ENCODE measurements at regions not wholly inside any gene's neighbourhood (a gene's known extent, or its start where the extent isn't known, plus 50 kb on each side); places are given as distances from the start of the nearest gene placed in this dataset.
A peak's percentile ranks its signal among the peaks of the same experiment; 100 is the strongest.
"Not testable (repeated sequence)": the region's sequence is repeated elsewhere in the genome, so short reads cannot be mapped to it uniquely, and the experiment has no call there.

DNA sequence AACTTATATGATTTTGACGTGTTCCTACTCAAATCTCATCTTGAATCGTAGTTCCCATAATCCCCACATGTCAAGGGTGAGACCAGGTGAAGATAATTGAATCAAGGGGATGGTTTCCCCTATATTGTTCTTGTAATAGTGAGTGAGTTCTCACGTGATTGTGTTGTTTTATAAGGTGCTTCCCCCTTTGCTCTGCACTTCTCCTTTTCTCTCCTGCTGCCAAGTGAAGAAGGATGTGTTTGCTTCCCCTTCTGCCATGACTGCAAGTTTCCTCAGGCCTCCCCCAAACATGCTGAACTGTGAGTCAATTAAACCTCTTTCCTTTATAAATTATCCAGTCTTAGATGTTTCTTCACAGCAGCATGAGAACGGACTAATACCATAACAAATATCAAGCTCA lies 83.2 kb downstream of the MANEA start:
- no peak for DNase-seq (ENCODE audit: low read depth)

DNA sequence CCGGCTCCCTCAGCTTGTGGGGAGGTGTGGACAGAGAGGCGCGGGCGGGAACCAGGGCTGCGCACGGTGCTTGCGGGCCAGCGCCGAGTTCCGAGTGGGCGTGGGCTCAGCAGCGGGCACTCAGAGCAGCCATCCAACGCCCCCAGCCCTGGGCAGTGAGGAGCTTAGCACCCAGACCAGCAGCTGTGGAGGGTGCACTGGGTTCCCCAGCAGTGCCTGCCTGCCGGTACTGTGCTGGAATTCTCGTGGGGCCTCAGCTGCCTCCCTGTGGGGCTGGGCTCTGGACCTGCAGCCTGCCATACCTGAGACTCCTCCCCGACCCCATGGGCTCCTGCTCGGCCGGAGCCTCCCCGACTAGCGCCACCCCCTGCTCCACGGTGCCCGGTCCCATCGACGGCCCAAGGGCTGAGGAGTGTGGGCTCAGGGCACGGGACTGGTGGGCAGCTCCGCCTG lies 92.7 kb downstream of the MANEA start:
- DNase-seq (ENCODE audit: low read depth): no peak

DNA sequence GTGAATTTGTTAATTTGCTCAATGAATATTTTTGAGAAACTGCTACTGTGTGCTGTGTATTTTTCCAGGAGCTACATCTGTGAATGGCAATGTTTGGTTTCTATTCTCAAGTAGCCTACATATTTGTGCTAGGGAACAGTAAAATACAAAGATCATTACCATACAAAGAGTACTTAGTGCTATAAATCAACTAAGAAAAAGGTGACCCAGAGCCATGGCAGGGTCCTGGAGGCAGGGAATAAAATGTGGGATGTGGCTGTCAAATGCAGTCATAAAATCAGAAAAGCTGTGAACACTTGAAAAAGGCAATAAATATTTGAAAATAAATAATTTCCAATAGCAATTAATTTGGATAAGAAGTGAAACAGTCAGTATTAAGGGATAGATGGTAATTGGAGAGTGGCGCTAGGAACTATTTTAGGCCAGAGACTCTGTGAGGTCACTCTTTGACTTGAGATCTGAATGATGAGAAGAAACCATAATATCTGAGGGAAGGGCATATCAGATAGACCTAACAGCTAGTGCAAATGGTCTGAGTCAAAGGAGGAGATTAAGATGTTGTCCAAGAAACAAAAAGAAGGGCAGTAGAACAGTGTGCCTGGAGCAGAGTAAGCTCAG lies 98.8 kb downstream of the MANEA start:
- no peak for DNase-seq (ENCODE audit: low read depth)

DNA sequence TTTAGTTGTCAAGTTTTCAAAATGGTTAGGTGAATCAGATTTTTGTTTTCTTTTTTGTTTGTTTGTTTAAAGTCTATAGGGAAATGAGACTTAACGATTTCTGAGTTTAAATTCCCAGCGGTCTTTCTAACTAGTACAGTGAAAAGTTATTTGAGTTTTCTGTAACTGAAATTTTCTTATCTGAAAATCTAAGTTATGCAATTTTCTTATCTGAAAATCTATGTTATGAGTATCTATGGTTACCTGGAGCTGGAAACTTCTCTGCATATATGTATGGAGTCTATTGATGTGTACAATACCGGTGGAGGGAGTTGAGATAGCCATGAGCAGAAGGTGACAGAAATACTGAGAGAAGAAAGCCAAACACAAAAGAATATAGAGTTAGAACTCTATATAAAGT lies 102.6 kb downstream of the MANEA start:
- DNase-seq (ENCODE audit: low read depth): no peak

DNA sequence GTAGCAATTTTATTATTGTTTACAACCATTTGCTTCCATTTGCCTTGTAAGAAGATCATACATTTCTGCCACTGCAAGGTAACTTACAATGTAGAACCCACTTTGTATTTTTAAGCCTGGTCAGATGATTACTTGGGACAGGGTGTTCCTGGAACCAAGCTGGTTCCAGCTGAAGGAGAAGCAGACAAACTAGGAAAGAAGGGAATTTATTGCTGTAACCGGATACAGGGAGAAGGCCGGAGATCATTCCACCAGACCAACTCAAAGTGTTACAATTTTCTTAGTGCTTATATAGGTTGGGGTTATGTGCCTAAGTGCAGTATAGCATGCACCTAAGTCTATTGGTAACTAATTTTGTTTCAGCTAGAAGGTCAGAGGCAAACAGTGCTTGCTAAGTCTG lies 104.4 kb downstream of the MANEA start:
- no peak for DNase-seq (ENCODE audit: low read depth)

DNA sequence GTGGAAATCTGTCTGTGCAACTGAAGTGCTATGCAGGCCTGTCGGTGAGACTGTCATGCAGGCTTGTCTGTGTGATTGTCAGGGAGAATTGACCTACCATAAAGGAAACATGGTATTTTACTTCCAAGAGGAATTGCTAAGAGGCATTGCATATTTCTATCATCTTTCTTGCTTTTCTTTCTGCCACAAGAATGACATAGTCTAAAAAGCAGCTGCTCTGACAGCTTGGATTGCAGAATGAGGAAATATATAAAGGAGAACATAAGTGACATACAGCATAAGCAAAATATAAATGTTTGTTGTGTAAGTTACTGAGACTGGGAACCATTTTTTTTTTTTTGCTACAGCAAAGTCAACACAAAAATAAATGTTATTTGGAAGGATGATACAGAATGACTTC lies 105.1 kb downstream of the MANEA start:
- no peak for DNase-seq (ENCODE audit: low read depth)

DNA sequence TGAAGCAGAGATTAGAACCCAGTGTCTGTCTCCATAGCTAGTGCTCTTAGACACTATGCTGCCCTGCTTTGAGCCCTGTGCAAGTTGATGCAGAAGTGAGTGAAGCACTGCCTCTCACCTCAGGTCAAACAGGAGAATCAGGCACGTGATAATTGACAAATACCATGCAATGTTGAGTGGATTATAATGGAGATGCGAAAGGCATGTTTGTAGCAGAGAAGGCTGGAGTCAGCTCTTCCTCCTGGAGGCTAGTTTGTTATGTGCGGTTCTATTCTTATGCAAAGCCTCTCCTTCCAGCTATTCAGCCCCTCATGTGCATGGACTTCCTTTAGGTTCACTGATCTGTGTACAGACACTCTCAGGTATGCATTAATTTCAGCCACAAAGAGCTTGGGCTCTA lies 108.5 kb downstream of the MANEA start:
- no peak for DNase-seq (ENCODE audit: low read depth)

DNA sequence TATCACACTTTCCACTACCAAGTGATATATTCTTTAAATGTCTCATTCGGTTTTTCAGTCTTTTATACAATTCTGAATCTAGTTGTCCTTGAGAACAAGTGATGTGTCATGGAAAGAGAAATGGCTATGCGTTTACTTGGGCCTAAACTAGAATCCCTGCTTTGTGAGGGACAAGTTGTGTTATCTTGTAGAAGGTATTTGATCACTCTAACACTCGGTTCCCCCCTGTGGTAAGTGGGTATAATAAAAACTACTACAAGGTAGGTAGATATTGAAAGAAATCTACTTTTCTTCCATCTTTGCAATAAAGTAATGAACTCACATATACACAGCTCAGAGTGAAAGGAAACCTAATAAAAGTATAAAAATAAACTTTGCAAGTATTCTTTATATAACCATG lies 108.9 kb downstream of the MANEA start:
- DNase-seq (ENCODE audit: low read depth): no peak

DNA sequence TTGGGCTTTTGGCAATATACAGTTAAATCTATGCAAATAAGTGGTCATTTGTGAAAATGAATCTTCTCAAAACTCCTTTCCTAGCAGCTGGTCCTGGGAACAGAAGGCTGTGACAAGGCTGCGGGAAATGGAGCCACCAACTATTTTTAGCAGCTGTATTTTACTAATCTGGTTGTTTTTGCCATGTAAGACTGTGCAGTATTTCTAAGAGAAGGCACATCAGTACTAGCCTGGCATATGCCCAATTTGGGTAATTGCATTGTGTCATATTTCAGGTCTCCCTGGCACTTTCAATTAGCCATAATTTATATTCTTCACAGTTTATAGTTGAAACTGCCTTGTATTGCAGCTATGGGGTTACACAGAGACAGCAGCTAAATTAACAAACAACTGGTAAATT lies 109.6 kb downstream of the MANEA start:
- DNase-seq (ENCODE audit: low read depth): no peak

DNA sequence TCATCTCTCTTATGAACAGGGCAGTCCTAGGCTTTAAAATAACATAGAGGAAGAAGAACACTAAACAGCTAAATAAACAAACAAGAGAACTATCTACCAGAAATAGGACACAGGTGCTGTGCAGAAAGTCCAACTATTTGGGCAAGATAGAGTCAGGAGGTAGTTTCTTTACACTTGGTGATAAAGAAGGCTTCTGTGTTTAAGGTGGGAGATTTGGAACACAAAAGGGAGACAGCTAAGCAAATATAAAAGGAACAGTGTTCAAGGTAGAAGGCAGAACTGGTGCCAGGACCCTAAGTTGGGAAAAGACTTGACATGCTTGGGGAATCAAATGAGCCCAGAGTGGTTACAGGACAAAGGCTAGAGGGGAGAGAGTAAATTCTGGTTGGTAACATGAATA lies 110.5 kb downstream of the MANEA start:
- no peak for DNase-seq (ENCODE audit: low read depth)

DNA sequence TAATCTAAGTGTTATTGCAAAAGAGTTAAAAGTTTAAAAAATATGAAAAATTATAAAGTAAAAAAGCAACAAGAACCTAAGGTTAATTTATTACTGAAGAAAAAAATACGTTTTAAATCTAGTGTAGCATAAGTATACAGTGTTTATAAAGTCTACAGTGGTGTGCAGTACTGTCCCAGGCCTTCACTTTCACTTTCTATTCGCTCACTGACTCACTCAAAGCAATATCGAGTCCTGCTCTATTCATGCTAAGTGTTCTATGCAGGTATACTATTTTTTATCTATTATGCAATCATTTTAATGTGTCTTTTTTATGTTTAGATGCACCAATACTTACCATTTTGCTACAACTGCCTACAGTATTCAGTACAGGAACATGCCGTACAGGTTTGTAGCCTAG lies 113.0 kb downstream of the MANEA start:
- DNase-seq (ENCODE audit: low read depth): peak; percentile 6

DNA sequence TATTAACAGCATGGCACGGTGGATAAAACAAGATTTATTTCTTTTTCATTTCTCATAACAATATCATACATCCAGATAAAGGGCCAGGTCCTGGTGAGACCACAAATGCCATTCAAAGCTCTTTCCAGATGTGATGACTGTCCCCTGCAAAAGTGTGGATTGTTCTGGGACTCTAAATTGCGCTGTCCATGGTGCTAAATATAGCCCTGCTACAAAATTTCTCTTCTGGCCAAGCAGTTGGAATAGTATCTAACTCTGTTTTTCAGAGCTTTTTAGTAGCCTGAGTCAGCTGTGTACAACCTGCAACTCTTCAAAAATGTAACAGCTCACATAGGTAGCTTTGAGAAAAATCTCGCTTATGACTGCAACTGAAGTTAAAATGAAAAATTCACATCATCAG lies 115.8 kb downstream of the MANEA start:
- DNase-seq (ENCODE audit: low read depth): no peak

DNA sequence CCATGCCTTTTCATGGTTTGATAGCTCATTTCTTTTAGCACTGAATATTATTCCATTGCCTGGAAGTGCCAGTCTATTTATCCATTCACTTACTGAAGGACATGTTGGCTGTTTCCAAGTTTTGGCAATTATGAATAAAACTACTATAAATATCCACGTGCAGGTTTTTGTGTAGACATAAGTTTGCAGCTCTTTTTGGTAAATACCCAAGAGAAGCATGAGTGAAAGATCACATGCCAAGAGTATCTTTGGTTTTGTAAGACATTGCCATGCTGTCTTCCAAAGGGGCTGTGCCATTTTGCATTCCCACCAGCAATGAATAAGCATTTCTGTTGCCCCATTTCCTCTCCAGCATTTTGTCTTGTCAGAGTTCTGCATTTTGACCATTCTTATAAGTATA lies 120.9 kb downstream of the MANEA start:
- DNase-seq (ENCODE audit: low read depth): no peak

DNA sequence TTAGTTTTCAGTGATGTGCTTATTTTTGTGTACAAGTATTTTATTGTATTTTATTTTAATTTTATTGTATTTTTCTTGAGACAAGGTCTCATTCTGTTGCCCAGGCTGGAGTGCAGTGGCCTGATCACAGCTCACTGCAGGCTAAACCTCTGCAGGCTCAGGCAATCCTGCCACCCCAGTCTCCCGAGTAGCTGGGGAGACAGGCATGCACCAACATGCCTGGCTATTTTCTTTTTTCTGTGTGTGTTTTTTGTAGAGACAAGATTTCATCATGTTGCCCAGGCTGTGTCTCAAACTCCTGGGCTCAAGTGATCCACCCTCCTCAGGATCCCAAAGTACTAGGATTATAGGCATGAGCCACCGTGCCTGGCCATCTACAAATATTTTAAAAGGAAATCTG lies 146.3 kb downstream of the MANEA start:
- no peak for DNase-seq (ENCODE audit: low read depth)

DNA sequence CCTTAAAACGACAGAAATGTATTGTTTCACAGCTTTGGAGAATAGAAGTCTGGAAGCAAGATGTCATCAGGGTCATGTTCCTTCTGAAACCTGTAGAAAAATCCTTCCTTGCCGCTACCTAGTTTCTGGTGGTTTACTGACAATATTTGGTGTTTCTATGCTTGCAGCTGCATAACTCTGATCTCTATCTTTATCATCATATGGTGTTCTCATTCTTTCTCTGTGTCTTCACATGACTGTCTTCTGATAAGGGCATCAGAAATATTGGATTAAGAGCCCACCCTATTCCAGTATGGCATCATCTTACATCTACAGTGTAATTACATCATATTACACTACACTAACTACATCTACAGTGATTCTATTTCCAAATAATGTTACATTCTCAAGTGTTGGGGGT lies 148.0 kb downstream of the MANEA start:
- DNase-seq (ENCODE audit: low read depth): no peak

DNA sequence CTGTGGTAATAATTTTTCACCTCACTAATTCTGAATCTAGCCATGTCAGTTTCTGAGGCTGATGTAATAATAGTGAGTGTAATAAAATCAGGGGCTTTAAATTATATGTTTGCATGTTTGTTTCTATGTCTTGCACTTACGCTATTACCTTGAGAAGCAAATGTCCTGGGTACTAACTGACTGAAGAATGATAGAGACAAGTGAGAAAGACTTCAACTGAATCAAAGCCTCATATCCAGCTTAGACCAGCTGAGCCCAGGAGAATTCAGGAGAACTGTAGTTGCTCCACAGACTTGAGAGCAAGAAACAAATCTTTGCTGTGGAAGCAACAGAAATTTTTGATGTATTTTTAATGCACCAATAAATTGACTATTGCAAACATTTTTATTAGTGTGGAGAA lies 162.8 kb downstream of the MANEA start:
- no peak for DNase-seq (ENCODE audit: low read depth)

DNA sequence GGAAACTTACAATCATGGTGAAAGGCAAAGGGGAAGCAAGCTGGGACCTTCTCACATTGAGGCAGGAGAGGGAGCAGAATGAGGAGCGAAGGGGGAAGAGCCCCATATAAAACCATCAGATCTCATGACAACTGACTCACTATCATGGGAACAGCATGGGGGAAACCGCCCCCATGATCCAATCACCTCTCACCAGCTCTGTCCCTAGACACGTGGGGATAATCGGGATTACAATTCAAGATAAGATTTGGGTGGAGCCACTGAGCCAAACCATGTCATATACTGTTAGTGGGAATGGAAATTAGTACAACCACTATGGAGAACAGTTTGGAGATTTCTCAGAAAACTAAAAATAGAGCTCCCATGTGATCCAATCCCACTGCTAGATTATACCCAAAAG lies 163.7 kb downstream of the MANEA start:
- no peak for DNase-seq (ENCODE audit: low read depth)

DNA sequence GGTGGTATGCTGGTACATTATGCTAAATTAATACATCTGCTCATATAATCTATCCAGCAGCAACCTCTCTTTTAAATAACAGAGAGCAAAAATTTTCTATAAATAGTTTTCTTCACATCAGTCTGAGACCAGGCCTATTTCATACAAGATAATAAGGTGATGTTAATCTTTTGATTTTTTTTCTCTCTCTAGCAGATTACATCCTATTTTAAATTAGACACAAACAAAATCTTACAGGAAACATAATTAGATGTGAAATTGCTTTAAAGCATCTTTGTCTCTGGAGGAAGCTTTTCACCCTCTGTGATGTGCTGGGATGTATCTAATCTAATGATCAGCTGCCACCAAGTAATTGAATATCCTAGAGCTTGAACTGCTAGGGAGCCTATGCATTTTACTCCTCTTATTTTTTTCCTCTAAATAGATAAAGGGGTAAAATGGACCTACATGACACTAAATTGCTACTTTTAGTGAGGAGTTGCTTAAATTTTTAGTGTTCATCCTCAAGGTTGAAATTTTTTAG lies 165.5 kb downstream of the MANEA start:
- DNase-seq (ENCODE audit: low read depth): no peak

DNA sequence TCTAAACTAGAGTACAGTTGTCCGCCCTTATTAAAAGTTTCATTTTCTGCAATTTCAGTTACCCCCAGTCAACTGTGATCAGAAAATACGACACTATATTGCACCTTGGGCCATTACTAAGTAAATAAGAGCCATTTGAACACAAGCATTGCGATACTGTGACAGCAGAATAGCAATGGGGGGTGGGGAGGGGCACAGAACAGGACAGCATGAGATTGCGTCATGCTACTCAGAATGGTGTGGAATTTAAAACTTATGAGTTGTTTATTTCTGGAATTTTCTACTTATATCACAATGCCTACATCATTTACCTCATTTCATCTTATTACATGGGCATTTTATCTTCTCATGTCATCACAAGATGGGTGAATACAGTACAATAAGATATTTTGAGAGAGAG lies 166.3 kb downstream of the MANEA start:
- DNase-seq (ENCODE audit: low read depth): no peak

DNA sequence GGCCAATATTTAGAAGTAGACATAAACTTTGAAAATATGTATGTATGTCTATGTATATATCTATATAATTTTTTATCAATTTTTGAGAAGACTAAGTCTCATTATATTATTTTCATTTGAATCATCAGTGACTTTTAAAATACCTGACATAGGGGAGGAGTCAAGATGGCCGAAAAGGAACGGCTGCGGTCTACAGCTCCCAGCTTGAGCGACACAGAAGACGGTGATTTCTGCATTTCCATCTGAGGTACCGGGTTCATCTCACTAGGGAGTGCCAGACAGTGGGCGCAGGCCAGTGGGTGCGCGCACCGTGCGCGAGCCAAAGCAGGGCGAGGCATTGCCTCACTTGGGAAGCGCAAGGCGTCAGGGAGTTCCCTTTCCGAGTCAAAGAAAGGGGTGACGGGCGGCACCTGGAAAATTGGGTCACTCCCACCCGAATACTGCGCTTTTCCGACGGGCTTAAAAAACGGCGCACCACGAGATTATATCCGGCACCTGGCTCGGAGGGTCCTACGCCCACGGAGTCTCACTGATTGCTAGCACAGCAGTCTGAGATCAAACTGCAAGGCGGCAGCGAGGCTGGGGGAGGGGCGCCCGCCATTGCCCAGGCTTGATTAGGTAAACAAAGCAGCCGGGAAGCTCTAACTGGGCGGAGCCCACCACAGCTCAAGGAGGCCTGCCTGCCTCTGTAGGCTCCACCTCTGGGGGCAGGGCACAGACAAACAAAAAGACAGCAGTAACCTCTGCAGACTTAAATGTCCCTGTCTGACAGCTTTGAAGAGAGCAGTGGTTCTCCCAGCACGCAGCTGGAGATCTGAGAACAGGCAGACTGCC lies 181.1 kb downstream of the MANEA start:
- not testable (repeated sequence) for DNase-seq (ENCODE audit: low read depth)

DNA sequence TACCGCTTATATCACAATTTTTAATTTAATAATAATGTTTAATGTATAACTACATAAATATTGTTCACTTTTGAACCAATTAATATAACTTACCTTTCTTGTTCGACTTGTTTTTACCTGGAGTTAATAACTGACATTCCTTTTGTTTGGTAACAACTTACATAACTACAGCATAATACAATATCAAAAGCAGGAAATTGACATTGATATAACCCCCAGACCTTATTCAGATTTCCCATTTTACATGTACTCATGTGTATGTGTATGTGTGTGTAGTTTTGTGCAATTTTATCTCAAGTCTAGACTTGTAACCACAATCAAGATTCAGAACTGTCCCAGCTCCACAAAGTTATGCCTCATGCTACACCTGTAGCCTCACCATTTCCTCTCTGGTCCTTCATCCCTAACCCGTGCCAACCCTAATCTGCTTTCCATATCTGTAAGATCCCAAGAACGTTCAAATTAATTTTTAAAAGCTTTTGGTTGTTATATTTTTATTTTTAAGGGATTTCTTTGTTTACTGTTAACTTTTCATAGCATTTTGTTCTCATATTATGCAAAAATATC lies 190.6 kb downstream of the MANEA start:
- no peak for DNase-seq (ENCODE audit: low read depth)

DNA sequence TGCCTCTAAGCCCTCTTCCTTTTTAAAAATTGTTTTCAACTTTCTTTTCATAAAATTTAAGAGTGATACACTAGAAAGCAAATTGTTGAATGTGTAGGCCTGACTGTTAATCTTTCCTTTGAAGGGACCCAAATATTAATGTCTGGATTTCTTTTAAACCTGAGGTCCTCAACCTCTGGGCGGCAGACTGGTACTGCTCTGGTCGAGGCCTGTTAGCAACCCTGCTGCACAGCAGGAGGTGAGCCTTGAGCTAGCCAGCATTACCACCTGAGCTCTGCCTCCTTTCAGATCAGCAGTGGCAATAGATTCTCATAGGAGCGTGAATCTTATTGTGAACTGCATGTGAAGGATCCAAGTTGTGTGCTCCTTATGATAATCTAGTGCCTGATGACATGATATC lies 191.2 kb downstream of the MANEA start:
- DNase-seq (ENCODE audit: low read depth): no peak

DNA sequence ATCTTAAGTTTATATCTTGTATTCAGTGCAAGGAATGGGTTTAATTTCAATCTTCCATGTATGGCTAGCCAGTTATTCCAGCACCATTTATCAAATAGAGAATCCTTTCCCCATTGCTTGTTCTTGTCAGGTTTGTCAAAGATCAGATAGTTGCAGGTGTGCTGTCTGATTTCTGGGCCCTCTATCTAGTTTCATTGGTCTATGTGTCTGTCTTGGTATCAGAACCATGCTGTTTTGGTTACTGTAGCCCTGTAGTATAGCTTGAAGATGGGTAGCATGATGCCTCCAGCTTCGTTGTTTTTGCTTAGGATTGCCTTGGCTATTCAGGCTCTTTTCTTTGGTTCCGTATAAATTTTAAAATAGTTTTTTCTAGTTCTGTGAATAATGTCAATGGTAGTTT lies 200.0 kb downstream of the MANEA start:
- DNase-seq (ENCODE audit: low read depth): no peak
